ENCODE measurements at regions not wholly inside any gene's neighbourhood (a gene's known extent, or its start where the extent isn't known, plus 50 kb on each side); places are given as distances from the start of the nearest gene placed in this dataset.
"Not testable (repeated sequence)": the region's sequence is repeated elsewhere in the genome, so short reads cannot be mapped to it uniquely, and the experiment has no call there.

- Mint-ChIP-seq H3K9me3 (peaks cover 5% of the 10 kb centered on the region), H3K4me3 (no peak overlapping the region), H3K27ac (no peak overlapping the region), H3K4me1 (peaks cover 13% of the 10 kb centered on the region), H3K27me3 (peaks cover 2% of the 10 kb centered on the region), H3K36me3 (no peaks in the 10 kb centered on the region)
- ATAC-seq (ENCODE audit: low read depth) (no peak), DNase-seq (no peak)
- POLR2A ChIA-PET, result no interaction called here
Measured at GRCh38 chr3:18086760-18087159, 338.4 kb downstream of the SATB1 start.

- H3K27ac Mint-ChIP-seq, result no peak overlapping the region
- POLR2A ChIA-PET, result no interaction called here
- DNase-seq, result no peak
- H3K4me3 Mint-ChIP-seq, result no peak overlapping the region
- H3K36me3 Mint-ChIP-seq, result no peaks in the 10 kb centered on the region
- H3K27me3 Mint-ChIP-seq, result peaks cover 2% of the 10 kb centered on the region
- H3K4me1 Mint-ChIP-seq, result peaks cover 13% of the 10 kb centered on the region
- ATAC-seq (ENCODE audit: low read depth), result no peak
- peaks cover 5% of the 10 kb centered on the region for H3K9me3 Mint-ChIP-seq
Measured at GRCh38 chr3:18086078-18086477, 339.1 kb downstream of the SATB1 start.

GRCh38 chr3:18085429-18085828 is 339.7 kb downstream of the SATB1 start:
- Mint-ChIP-seq H3K27me3 (peaks cover 2% of the 10 kb centered on the region), H3K9me3 (peaks cover 5% of the 10 kb centered on the region), H3K36me3 (no peaks in the 10 kb centered on the region), H3K4me3 (no peak overlapping the region), H3K4me1 (peaks cover 13% of the 10 kb centered on the region), H3K27ac (no peak overlapping the region)
- no peak for DNase-seq
- ATAC-seq (ENCODE audit: low read depth), result no peak
- POLR2A ChIA-PET, result no interaction called here

- POLR2A ChIA-PET; H3K4me1 Mint-ChIP-seq; H3K27ac Mint-ChIP-seq; H3K4me3 Mint-ChIP-seq; H3K9me3 Mint-ChIP-seq; H3K36me3 Mint-ChIP-seq; H3K27me3 Mint-ChIP-seq; ATAC-seq (ENCODE audit: low read depth); DNase-seq: not testable (repeated sequence)
Measured at GRCh38 chr3:18083273-18083590, 340.8 kb upstream of the TBC1D5 start.

- H3K36me3 Mint-ChIP-seq, result no peaks in the 10 kb centered on the region
- H3K9me3 Mint-ChIP-seq, result peaks cover 5% of the 10 kb centered on the region
- POLR2A ChIA-PET, result no interaction called here
- H3K27me3 Mint-ChIP-seq, result peaks cover 2% of the 10 kb centered on the region
- no peak for DNase-seq
- peaks cover 4% of the 10 kb centered on the region for H3K4me1 Mint-ChIP-seq
- ATAC-seq (ENCODE audit: low read depth), result no peak
- H3K4me3 Mint-ChIP-seq, result no peak overlapping the region
- H3K27ac Mint-ChIP-seq, result no peak overlapping the region
Measured at GRCh38 chr3:18082551-18083272, 340.3 kb upstream of the TBC1D5 start.

GRCh38 chr3:18080198-18080689 is 337.8 kb upstream of the TBC1D5 start:
- Mint-ChIP-seq H3K4me1 (peaks cover 1% of the 10 kb centered on the region), H3K27ac (no peak overlapping the region), H3K36me3 (no peaks in the 10 kb centered on the region), H3K4me3 (no peak overlapping the region), H3K9me3 (peaks cover 5% of the 10 kb centered on the region), H3K27me3 (peaks cover 2% of the 10 kb centered on the region)
- DNase-seq, result no peak
- no peak for ATAC-seq (ENCODE audit: low read depth)
- POLR2A ChIA-PET, result no interaction called here

- Mint-ChIP-seq H3K36me3 (no peaks in the 10 kb centered on the region), H3K9me3 (peaks cover 5% of the 10 kb centered on the region), H3K27me3 (peaks cover 2% of the 10 kb centered on the region), H3K27ac (no peak overlapping the region), H3K4me1 (peaks cover 1% of the 10 kb centered on the region), H3K4me3 (no peak overlapping the region)
- no peak for DNase-seq
- POLR2A ChIA-PET, result no interaction called here
- no peak for ATAC-seq (ENCODE audit: low read depth)
Measured at GRCh38 chr3:18079739-18080138, 337.3 kb upstream of the TBC1D5 start.

- H3K4me3 Mint-ChIP-seq, result no peak overlapping the region
- no peak for ATAC-seq (ENCODE audit: low read depth)
- no peak overlapping the region for H3K27ac Mint-ChIP-seq
- POLR2A ChIA-PET, result no interaction called here
- no peak for DNase-seq
- H3K27me3 Mint-ChIP-seq, result peaks cover 2% of the 10 kb centered on the region
- peaks cover 1% of the 10 kb centered on the region for H3K4me1 Mint-ChIP-seq
- no peaks in the 10 kb centered on the region for H3K36me3 Mint-ChIP-seq
- H3K9me3 Mint-ChIP-seq, result peaks cover 5% of the 10 kb centered on the region
Measured at GRCh38 chr3:18079062-18079461, 336.6 kb upstream of the TBC1D5 start.

- no peak for ATAC-seq (ENCODE audit: low read depth)
- Mint-ChIP-seq H3K36me3 (no peaks in the 10 kb centered on the region), H3K27me3 (peaks cover 2% of the 10 kb centered on the region), H3K4me1 (peaks cover 1% of the 10 kb centered on the region), H3K9me3 (peaks cover 3% of the 10 kb centered on the region), H3K4me3 (no peak overlapping the region), H3K27ac (no peak overlapping the region)
- POLR2A ChIA-PET, result no interaction called here
- no peak for DNase-seq
Measured at GRCh38 chr3:18077128-18077840, 334.9 kb upstream of the TBC1D5 start.

- H3K27ac Mint-ChIP-seq, result no peak overlapping the region
- DNase-seq (no peak), ATAC-seq (ENCODE audit: low read depth) (no peak)
- H3K4me1 Mint-ChIP-seq, result peaks cover 3% of the 10 kb centered on the region
- H3K4me3 Mint-ChIP-seq, result no peak overlapping the region
- POLR2A ChIA-PET, result no interaction called here
- peaks cover 2% of the 10 kb centered on the region for H3K27me3 Mint-ChIP-seq
- H3K36me3 Mint-ChIP-seq, result no peaks in the 10 kb centered on the region
- peaks cover 3% of the 10 kb centered on the region for H3K9me3 Mint-ChIP-seq
Measured at GRCh38 chr3:18076301-18076700, 333.9 kb upstream of the TBC1D5 start.

- POLR2A ChIA-PET, result no interaction called here
Measured at GRCh38 chr3:18075799-18076198, 333.4 kb upstream of the TBC1D5 start.

GRCh38 chr3:18071833-18072232 is 329.4 kb upstream of the TBC1D5 start:
- ATAC-seq (ENCODE audit: low read depth), result no peak
- Mint-ChIP-seq H3K9me3 (no peaks in the 10 kb centered on the region), H3K4me3 (no peak overlapping the region), H3K36me3 (no peaks in the 10 kb centered on the region), H3K27me3 (no peaks in the 10 kb centered on the region), H3K4me1 (peaks cover 2% of the 10 kb centered on the region), H3K27ac (no peak overlapping the region)
- POLR2A ChIA-PET, result no interaction called here
- DNase-seq, result no peak

More at GRCh38 chr3:18075799-18076198, 333.4 kb upstream of the TBC1D5 start:
- Mint-ChIP-seq H3K9me3 (peaks cover 3% of the 10 kb centered on the region), H3K27ac (no peak overlapping the region), H3K4me3 (no peak overlapping the region), H3K36me3 (no peaks in the 10 kb centered on the region), H3K27me3 (peaks cover 2% of the 10 kb centered on the region), H3K4me1 (peaks cover 3% of the 10 kb centered on the region)
- DNase-seq (no peak), ATAC-seq (ENCODE audit: low read depth) (no peak)

- DNase-seq, result no peak
- Mint-ChIP-seq H3K4me3 (no peak overlapping the region), H3K9me3 (no peaks in the 10 kb centered on the region), H3K36me3 (no peaks in the 10 kb centered on the region), H3K4me1 (peaks cover 2% of the 10 kb centered on the region), H3K27ac (no peak overlapping the region), H3K27me3 (no peaks in the 10 kb centered on the region)
- ATAC-seq (ENCODE audit: low read depth), result no peak
- POLR2A ChIA-PET, result no interaction called here
Measured at GRCh38 chr3:18070944-18071343, 328.5 kb upstream of the TBC1D5 start.

GRCh38 chr3:18070231-18070630 is 327.8 kb upstream of the TBC1D5 start:
- POLR2A ChIA-PET, result no interaction called here
- H3K36me3 Mint-ChIP-seq, result no peaks in the 10 kb centered on the region
- H3K4me1 Mint-ChIP-seq, result peaks cover 2% of the 10 kb centered on the region
- H3K9me3 Mint-ChIP-seq, result peaks cover 1% of the 10 kb centered on the region
- ATAC-seq (ENCODE audit: low read depth), result no peak
- no peak overlapping the region for H3K27ac Mint-ChIP-seq
- DNase-seq, result no peak
- H3K27me3 Mint-ChIP-seq, result no peaks in the 10 kb centered on the region
- no peak overlapping the region for H3K4me3 Mint-ChIP-seq

Data from activated naive CD8-positive, alpha-beta T cell treated with anti-CD3 and anti-CD28 coated beads, Interleukin-2, amount 10 ng/mL, durations not matched to agents 7 days and 5 days (primary cell).